Body of pancreas (tissue), 4 donors: ENCODE measurements at regions not wholly inside any gene's neighbourhood (a gene's known extent, or its start where the extent isn't known, plus 50 kb on each side); places are given as distances from the start of the nearest gene placed in this dataset.

Experiments used
- ATAC-seq: fragments of 150-250 bp; one replicate; pipeline ENCODE4 v1.9.1; 2016
- DNase-seq, 4 donors: peaks; one replicate each; pipeline ENCODE4 v3.0.0-alpha.2; 2019
- H3K27ac ChIP-seq, 4 donors: fragments of 200-600 bp; sonication (generic); 1 replicate in 3 of 4; 2 replicates in 1 of 4; pipeline versions ENCODE4 v1.5.1 to v1.6.1; 2016 to 2019; ENCODE audit warnings: mild to moderate bottlenecking in 1 of 4, mixed read lengths in 1 of 4, moderate library complexity in 1 of 4
- H3K27me3 ChIP-seq, 2 donors: fragments of 200-600 bp; sonication (generic); one replicate each; pipeline ENCODE4 v1.6.0; 2016; ENCODE audit warnings: mild to moderate bottlenecking in 1 of 2
- H3K36me3 ChIP-seq, 2 donors: fragments of 200-600 bp; sonication (generic); replicated peaks in 1 of 2; 2 replicates each; pipeline ENCODE4 v1.5.1; 2016; ENCODE audit warnings: low read depth in 2 of 2; ENCODE audit not compliant: insufficient read depth in 1 of 2
- H3K4me1 ChIP-seq: fragments of 200-600 bp; sonication (generic); one replicate; pipeline ENCODE4 v1.6.0; 2016
- H3K4me3 ChIP-seq, 2 donors: fragments of 200-600 bp; sonication (generic); 1 replicate in 1 of 2; 2 replicates in 1 of 2; pipeline ENCODE4 v1.5.1; 2016 to 2019
- H3K9me3 ChIP-seq, 3 donors: fragments of 200-600 bp; sonication (generic); 1 replicate in 2 of 3; 2 replicates in 1 of 3; pipeline ENCODE4 v1.5.1; 2016
- CTCF ChIP-seq, 7 experiments: fragments of 450-650 bp in 4 of 7; fragments of 200-600 bp in 3 of 7; sonication (generic) in 3 of 7; IDR thresholded peaks; one replicate each; pipeline ENCODE4 v1.5.1; 2016 to 2019; ENCODE audit warnings: antibody characterized with exemption in 7 of 7
- POLR2A ChIP-seq, 3 donors: fragments of 450-650 bp; IDR thresholded peaks; one replicate each; pipeline ENCODE4 v1.6.1; 2016; ENCODE audit warnings: antibody characterized with exemption in 3 of 3, mild to moderate bottlenecking in 2 of 3
- WGBS, 2 donors: methylation state at CpG; one replicate each; pipeline ENCODE4 v1.1.5; 2017; 5-methylcytosine and 5-hydroxymethylcytosine counted together
- intact Hi-C: fragments of 100-400 bp; cut with DNase I; formaldehyde crosslinking; loops from one replicate; pipeline ENCODE4 v1.15.1; 2023

- Histone ChIP-seq H3K27me3 (no peaks in the 10 kb centered on the region), H3K36me3 (no peaks in the 10 kb centered on the region), H3K27ac (no peak overlapping the region), H3K4me1 (no peaks in the 10 kb centered on the region), H3K9me3 (no peaks in the 10 kb centered on the region), H3K4me3 (no peak overlapping the region)
- ATAC-seq = no peak
- TF ChIP-seq POLR2A (IDR thresholded peaks at IDR 0.05) (no peak), CTCF (IDR thresholded peaks at IDR 0.05) (no peak)
- 83 to 100% methylated on average over 1 of the region's 1 CpG for WGBS, 2 donors
- no peak for DNase-seq
- intact Hi-C loops = no loop called here
Observed at GRCh38 chr10:33571616-33572015, 237.1 kb upstream of the NRP1 start.

GRCh38 chr10:33570495-33570894 lies 236.0 kb upstream of the NRP1 start:
- 75% methylated on average over 3 of the region's 3 CpGs for WGBS, 2 donors
- DNase-seq = peak in 1 of 4 donors; percentile 46
- ATAC-seq = no peak

GRCh38 chr10:33569702-33570101 lies 235.2 kb upstream of the NRP1 start:
- Histone ChIP-seq H3K4me3 (no peak overlapping the region), H3K4me1 (no peaks in the 10 kb centered on the region), H3K27ac (no peak overlapping the region), H3K9me3 (no peaks in the 10 kb centered on the region), H3K36me3 (no peaks in the 10 kb centered on the region), H3K27me3 (no peaks in the 10 kb centered on the region)
- ATAC-seq (no peak), DNase-seq (no peak)
- intact Hi-C loops = no loop called here
- TF ChIP-seq POLR2A (IDR thresholded peaks at IDR 0.05) = no peak
- no peak for TF ChIP-seq CTCF (IDR thresholded peaks at IDR 0.05)
- WGBS, 2 donors = 83 to 91% methylated on average over 1 of the region's 1 CpG

More at GRCh38 chr10:33570495-33570894, 236.0 kb upstream of the NRP1 start:
- Histone ChIP-seq H3K27ac (no peak overlapping the region), H3K4me3 (no peak overlapping the region), H3K4me1 (no peaks in the 10 kb centered on the region), H3K27me3 (no peaks in the 10 kb centered on the region), H3K36me3 (no peaks in the 10 kb centered on the region), H3K9me3 (no peaks in the 10 kb centered on the region)
- intact Hi-C loops = no loop called here
- no peak for TF ChIP-seq POLR2A (IDR thresholded peaks at IDR 0.05)
- TF ChIP-seq CTCF (IDR thresholded peaks at IDR 0.05) = no peak

GRCh38 chr10:33566426-33566825 lies 232.0 kb upstream of the NRP1 start:
- WGBS, 2 donors = 84 to 86% methylated on average over 3 of the region's 3 CpGs

More at GRCh38 chr10:33566426-33566825, 232.0 kb upstream of the NRP1 start:
- Histone ChIP-seq H3K9me3 (no peaks in the 10 kb centered on the region), H3K27me3 (no peaks in the 10 kb centered on the region), H3K36me3 (no peaks in the 10 kb centered on the region), H3K4me3 (no peak overlapping the region), H3K27ac (no peak overlapping the region), H3K4me1 (no peaks in the 10 kb centered on the region)
- TF ChIP-seq POLR2A (IDR thresholded peaks at IDR 0.05) = no peak
- TF ChIP-seq CTCF (IDR thresholded peaks at IDR 0.05) = no peak
- ATAC-seq (no peak), DNase-seq (no peak)
- intact Hi-C loops = no loop called here
